HFFc6 (cell line): ENCODE measurements at regions not wholly inside any gene's neighbourhood (a gene's known extent, or its start where the extent isn't known, plus 50 kb on each side); places are given as distances from the start of the nearest gene placed in this dataset.

ENCODE experiments used
- DNase-seq: peaks from one replicate; pipeline ENCODE4 v3.0.0-alpha.2; 2018
- H3K27ac Mint-ChIP-seq: 2 replicates; pipeline ENCODE4 v1.8.0; 2020; ENCODE audit warnings: mild to moderate bottlenecking, mixed read lengths
- H3K27me3 Mint-ChIP-seq: 2 replicates; pipeline ENCODE4 v1.8.0; 2021; ENCODE audit warnings: mild to moderate bottlenecking, moderate library complexity, mixed read lengths; ENCODE audit not compliant: insufficient read depth
- H3K36me3 Mint-ChIP-seq: 2 replicates; pipeline ENCODE4 v1.8.0; 2021; ENCODE audit warnings: low read depth, mixed read lengths
- H3K4me1 Mint-ChIP-seq: 2 replicates; pipeline ENCODE4 v1.8.0; 2020; ENCODE audit warnings: low read depth, mixed read lengths
- H3K4me3 Mint-ChIP-seq: 2 replicates; pipeline ENCODE4 v1.8.0; 2020; ENCODE audit warnings: mild to moderate bottlenecking, moderate library complexity, mixed read lengths
- H3K9me3 Mint-ChIP-seq: 2 replicates; pipeline ENCODE4 v1.8.0; 2020; ENCODE audit warnings: mild to moderate bottlenecking, mixed read lengths
- CTCF ChIP-seq: fragments of 200-600 bp; sonication (generic); IDR thresholded peaks from 2 replicates; pipeline ENCODE4 v1.5.0; 2021; ENCODE audit warnings: antibody characterized with exemption, mild to moderate bottlenecking

- Mint-ChIP-seq H3K9me3 (peaks cover 41% of the 10 kb centered on the region), H3K4me1 (no peaks in the 10 kb centered on the region), H3K27me3 (no peaks in the 10 kb centered on the region), H3K27ac (no peak overlapping the region), H3K4me3 (no peak overlapping the region), H3K36me3 (no peaks in the 10 kb centered on the region)
- DNase-seq: no peak
- no peak for TF ChIP-seq CTCF
Observed at GRCh38 chr13:107956889-107957288, 258.4 kb downstream of the LIG4 start.

- no peak for DNase-seq
- H3K4me1 Mint-ChIP-seq: no peaks in the 10 kb centered on the region
- no peak overlapping the region for H3K4me3 Mint-ChIP-seq
- H3K27me3 Mint-ChIP-seq: no peaks in the 10 kb centered on the region
- H3K27ac Mint-ChIP-seq: no peak overlapping the region
- no peaks in the 10 kb centered on the region for H3K36me3 Mint-ChIP-seq
- H3K9me3 Mint-ChIP-seq: peaks cover 48% of the 10 kb centered on the region
- TF ChIP-seq CTCF: no peak
Observed at GRCh38 chr13:107942030-107942617, 273.2 kb downstream of the LIG4 start.

- H3K4me3 Mint-ChIP-seq: no peak overlapping the region
- H3K27ac Mint-ChIP-seq: no peak overlapping the region
- no peak for DNase-seq
- peaks cover 51% of the 10 kb centered on the region for H3K9me3 Mint-ChIP-seq
- no peak for TF ChIP-seq CTCF
- H3K36me3 Mint-ChIP-seq: no peaks in the 10 kb centered on the region
- H3K4me1 Mint-ChIP-seq: no peaks in the 10 kb centered on the region
- H3K27me3 Mint-ChIP-seq: no peaks in the 10 kb centered on the region
Observed at GRCh38 chr13:107941345-107942029, 273.8 kb downstream of the LIG4 start.

- Mint-ChIP-seq H3K4me3 (no peak overlapping the region), H3K36me3 (no peaks in the 10 kb centered on the region), H3K27me3 (no peaks in the 10 kb centered on the region), H3K4me1 (no peaks in the 10 kb centered on the region), H3K27ac (no peak overlapping the region), H3K9me3 (peaks cover 46% of the 10 kb centered on the region)
- no peak for DNase-seq
- TF ChIP-seq CTCF: no peak
Observed at GRCh38 chr13:107937848-107938247, 277.5 kb downstream of the LIG4 start.

GRCh38 chr13:107931056-107931455 is 284.3 kb downstream of the LIG4 start:
- H3K27ac Mint-ChIP-seq: no peak overlapping the region
- H3K9me3 Mint-ChIP-seq: peaks cover 55% of the 10 kb centered on the region
- H3K36me3 Mint-ChIP-seq: no peaks in the 10 kb centered on the region; the same call in 1 of the 2 replicates
- H3K4me1 Mint-ChIP-seq: no peaks in the 10 kb centered on the region
- no peak for TF ChIP-seq CTCF
- no peak overlapping the region for H3K4me3 Mint-ChIP-seq
- no peaks in the 10 kb centered on the region for H3K27me3 Mint-ChIP-seq
- DNase-seq: no peak
